WTC11 (cell line): ENCODE measurements at regions not wholly inside any gene's neighbourhood (a gene's known extent, or its start where the extent isn't known, plus 50 kb on each side); places are given as distances from the start of the nearest gene placed in this dataset.

Source experiments
- ATF1 ChIP-seq: sonication (generic); formaldehyde crosslinking; IDR thresholded peaks from 2 replicates; pipeline ENCODE4 v1.8.1; 2023; ENCODE audit warnings: mild to moderate bottlenecking, moderate library complexity, missing genetic modification reagents
- ATF3 ChIP-seq: sonication (generic); formaldehyde crosslinking; conservative IDR thresholded peaks from 2 replicates; pipeline ENCODE4 v1.8.1; 2022; ENCODE audit warnings: mild to moderate bottlenecking, missing genetic modification reagents
- FOXK1 ChIP-seq: sonication (generic); formaldehyde crosslinking; IDR thresholded peaks from 2 replicates; pipeline ENCODE4 v1.8.0; 2022; ENCODE audit warnings: mild to moderate bottlenecking, moderate library complexity, missing genetic modification reagents
- GABPB1 ChIP-seq: sonication (generic); formaldehyde crosslinking; IDR thresholded peaks from 2 replicates; pipeline ENCODE4 v1.8.1; 2023; ENCODE audit warnings: mild to moderate bottlenecking, missing genetic modification reagents
- NR2C2 ChIP-seq: sonication (generic); formaldehyde crosslinking; IDR thresholded peaks from 2 replicates; pipeline ENCODE4 v1.8.0; 2022; ENCODE audit warnings: mild to moderate bottlenecking, missing genetic modification reagents
- TF ChIP-seq, protein P1 (sequence below): fragments of 200-600 bp; IDR thresholded peaks from 2 replicates; pipeline ENCODE4 v1.8.0; 2022; ENCODE audit warnings: antibody characterized with exemption
- TF ChIP-seq, protein P2 (sequence below): sonication (generic); formaldehyde crosslinking; conservative IDR thresholded peaks from 2 replicates; pipeline ENCODE4 v1.8.1; 2023; ENCODE audit warnings: mild to moderate bottlenecking, low read depth, missing genetic modification reagents, moderate library complexity
- TF ChIP-seq, protein P3 (sequence below): sonication (generic); formaldehyde crosslinking; IDR thresholded peaks from 2 replicates; pipeline ENCODE4 v1.8.0; 2023; ENCODE audit warnings: missing genetic modification reagents, mild to moderate bottlenecking, borderline replicate concordance

GRCh38 chr9:29285818-29286217 is 1712.5 kb upstream of the C9orf72 start:
- no peak for TF ChIP-seq GABPB1 (CRISPR knock-in tag)
- TF ChIP-seq, protein P1, sequence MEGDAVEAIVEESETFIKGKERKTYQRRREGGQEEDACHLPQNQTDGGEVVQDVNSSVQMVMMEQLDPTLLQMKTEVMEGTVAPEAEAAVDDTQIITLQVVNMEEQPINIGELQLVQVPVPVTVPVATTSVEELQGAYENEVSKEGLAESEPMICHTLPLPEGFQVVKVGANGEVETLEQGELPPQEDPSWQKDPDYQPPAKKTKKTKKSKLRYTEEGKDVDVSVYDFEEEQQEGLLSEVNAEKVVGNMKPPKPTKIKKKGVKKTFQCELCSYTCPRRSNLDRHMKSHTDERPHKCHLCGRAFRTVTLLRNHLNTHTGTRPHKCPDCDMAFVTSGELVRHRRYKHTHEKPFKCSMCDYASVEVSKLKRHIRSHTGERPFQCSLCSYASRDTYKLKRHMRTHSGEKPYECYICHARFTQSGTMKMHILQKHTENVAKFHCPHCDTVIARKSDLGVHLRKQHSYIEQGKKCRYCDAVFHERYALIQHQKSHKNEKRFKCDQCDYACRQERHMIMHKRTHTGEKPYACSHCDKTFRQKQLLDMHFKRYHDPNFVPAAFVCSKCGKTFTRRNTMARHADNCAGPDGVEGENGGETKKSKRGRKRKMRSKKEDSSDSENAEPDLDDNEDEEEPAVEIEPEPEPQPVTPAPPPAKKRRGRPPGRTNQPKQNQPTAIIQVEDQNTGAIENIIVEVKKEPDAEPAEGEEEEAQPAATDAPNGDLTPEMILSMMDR, result no peak
- no peak for TF ChIP-seq FOXK1 (CRISPR knock-in tag)
- TF ChIP-seq ATF3 (CRISPR knock-in tag), result no peak
- TF ChIP-seq, protein P2, sequence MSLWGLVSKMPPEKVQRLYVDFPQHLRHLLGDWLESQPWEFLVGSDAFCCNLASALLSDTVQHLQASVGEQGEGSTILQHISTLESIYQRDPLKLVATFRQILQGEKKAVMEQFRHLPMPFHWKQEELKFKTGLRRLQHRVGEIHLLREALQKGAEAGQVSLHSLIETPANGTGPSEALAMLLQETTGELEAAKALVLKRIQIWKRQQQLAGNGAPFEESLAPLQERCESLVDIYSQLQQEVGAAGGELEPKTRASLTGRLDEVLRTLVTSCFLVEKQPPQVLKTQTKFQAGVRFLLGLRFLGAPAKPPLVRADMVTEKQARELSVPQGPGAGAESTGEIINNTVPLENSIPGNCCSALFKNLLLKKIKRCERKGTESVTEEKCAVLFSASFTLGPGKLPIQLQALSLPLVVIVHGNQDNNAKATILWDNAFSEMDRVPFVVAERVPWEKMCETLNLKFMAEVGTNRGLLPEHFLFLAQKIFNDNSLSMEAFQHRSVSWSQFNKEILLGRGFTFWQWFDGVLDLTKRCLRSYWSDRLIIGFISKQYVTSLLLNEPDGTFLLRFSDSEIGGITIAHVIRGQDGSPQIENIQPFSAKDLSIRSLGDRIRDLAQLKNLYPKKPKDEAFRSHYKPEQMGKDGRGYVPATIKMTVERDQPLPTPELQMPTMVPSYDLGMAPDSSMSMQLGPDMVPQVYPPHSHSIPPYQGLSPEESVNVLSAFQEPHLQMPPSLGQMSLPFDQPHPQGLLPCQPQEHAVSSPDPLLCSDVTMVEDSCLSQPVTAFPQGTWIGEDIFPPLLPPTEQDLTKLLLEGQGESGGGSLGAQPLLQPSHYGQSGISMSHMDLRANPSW, result no peak
- TF ChIP-seq NR2C2 (CRISPR knock-in tag), result no peak
- no peak for TF ChIP-seq ATF1
- TF ChIP-seq, protein P3, sequence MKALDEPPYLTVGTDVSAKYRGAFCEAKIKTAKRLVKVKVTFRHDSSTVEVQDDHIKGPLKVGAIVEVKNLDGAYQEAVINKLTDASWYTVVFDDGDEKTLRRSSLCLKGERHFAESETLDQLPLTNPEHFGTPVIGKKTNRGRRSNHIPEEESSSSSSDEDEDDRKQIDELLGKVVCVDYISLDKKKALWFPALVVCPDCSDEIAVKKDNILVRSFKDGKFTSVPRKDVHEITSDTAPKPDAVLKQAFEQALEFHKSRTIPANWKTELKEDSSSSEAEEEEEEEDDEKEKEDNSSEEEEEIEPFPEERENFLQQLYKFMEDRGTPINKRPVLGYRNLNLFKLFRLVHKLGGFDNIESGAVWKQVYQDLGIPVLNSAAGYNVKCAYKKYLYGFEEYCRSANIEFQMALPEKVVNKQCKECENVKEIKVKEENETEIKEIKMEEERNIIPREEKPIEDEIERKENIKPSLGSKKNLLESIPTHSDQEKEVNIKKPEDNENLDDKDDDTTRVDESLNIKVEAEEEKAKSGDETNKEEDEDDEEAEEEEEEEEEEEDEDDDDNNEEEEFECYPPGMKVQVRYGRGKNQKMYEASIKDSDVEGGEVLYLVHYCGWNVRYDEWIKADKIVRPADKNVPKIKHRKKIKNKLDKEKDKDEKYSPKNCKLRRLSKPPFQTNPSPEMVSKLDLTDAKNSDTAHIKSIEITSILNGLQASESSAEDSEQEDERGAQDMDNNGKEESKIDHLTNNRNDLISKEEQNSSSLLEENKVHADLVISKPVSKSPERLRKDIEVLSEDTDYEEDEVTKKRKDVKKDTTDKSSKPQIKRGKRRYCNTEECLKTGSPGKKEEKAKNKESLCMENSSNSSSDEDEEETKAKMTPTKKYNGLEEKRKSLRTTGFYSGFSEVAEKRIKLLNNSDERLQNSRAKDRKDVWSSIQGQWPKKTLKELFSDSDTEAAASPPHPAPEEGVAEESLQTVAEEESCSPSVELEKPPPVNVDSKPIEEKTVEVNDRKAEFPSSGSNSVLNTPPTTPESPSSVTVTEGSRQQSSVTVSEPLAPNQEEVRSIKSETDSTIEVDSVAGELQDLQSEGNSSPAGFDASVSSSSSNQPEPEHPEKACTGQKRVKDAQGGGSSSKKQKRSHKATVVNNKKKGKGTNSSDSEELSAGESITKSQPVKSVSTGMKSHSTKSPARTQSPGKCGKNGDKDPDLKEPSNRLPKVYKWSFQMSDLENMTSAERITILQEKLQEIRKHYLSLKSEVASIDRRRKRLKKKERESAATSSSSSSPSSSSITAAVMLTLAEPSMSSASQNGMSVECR (CRISPR knock-in tag), result no peak
